ENCODE measurements at regions not wholly inside any gene's neighbourhood (a gene's known extent, or its start where the extent isn't known, plus 50 kb on each side); places are given as distances from the start of the nearest gene placed in this dataset.

DNA sequence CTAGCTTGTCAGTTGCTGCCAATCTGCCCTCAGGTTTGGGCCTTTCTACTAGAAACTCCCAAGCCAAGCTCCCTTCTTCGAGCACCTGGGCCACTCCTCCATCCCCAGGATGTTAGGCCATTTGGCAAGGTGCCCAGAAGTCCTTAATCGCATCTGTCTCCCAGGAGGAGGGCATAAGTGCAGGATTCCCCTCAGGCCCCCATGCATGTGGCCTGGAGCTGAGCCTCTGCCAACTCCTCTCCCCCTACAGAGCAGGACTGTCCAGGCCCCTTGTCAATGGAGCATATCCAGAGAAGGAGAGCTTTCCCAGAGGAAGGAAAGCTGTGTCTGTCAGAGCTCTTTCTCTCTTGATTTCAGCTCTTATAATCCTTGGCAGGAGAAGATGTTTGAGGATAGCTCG, 182.6 kb upstream of the ROPN1 start:
- TF ChIP-seq, protein P1, sequence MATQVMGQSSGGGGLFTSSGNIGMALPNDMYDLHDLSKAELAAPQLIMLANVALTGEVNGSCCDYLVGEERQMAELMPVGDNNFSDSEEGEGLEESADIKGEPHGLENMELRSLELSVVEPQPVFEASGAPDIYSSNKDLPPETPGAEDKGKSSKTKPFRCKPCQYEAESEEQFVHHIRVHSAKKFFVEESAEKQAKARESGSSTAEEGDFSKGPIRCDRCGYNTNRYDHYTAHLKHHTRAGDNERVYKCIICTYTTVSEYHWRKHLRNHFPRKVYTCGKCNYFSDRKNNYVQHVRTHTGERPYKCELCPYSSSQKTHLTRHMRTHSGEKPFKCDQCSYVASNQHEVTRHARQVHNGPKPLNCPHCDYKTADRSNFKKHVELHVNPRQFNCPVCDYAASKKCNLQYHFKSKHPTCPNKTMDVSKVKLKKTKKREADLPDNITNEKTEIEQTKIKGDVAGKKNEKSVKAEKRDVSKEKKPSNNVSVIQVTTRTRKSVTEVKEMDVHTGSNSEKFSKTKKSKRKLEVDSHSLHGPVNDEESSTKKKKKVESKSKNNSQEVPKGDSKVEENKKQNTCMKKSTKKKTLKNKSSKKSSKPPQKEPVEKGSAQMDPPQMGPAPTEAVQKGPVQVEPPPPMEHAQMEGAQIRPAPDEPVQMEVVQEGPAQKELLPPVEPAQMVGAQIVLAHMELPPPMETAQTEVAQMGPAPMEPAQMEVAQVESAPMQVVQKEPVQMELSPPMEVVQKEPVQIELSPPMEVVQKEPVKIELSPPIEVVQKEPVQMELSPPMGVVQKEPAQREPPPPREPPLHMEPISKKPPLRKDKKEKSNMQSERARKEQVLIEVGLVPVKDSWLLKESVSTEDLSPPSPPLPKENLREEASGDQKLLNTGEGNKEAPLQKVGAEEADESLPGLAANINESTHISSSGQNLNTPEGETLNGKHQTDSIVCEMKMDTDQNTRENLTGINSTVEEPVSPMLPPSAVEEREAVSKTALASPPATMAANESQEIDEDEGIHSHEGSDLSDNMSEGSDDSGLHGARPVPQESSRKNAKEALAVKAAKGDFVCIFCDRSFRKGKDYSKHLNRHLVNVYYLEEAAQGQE (IDR thresholded peaks at IDR 0.05; ENCODE audit: insufficient replicate concordance, low read depth): no peak
- TF ChIP-seq SPI1 (IDR thresholded peaks at IDR 0.05; ENCODE audit: borderline replicate concordance, low read depth): no peak
- no peak for TF ChIP-seq GABPA (IDR thresholded peaks at IDR 0.05; ENCODE audit: low read depth)
- TF ChIP-seq POLR2AphosphoS5 (IDR thresholded peaks at IDR 0.05; ENCODE audit: low read depth): no peak
- TF ChIP-seq, protein P2, sequence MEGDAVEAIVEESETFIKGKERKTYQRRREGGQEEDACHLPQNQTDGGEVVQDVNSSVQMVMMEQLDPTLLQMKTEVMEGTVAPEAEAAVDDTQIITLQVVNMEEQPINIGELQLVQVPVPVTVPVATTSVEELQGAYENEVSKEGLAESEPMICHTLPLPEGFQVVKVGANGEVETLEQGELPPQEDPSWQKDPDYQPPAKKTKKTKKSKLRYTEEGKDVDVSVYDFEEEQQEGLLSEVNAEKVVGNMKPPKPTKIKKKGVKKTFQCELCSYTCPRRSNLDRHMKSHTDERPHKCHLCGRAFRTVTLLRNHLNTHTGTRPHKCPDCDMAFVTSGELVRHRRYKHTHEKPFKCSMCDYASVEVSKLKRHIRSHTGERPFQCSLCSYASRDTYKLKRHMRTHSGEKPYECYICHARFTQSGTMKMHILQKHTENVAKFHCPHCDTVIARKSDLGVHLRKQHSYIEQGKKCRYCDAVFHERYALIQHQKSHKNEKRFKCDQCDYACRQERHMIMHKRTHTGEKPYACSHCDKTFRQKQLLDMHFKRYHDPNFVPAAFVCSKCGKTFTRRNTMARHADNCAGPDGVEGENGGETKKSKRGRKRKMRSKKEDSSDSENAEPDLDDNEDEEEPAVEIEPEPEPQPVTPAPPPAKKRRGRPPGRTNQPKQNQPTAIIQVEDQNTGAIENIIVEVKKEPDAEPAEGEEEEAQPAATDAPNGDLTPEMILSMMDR (IDR thresholded peaks at IDR 0.05; ENCODE audit: insufficient read depth, low read length): no peak
- no peak overlapping the region for H3K27ac ChIP-seq (replicated peaks)
- H3K4me3 ChIP-seq (replicated peaks; ENCODE audit: insufficient read depth, low read length): no peak overlapping the region
- DNase-seq (ENCODE audit: low read depth in 1 of 2, low spot score in 1 of 2): no peak
- no peaks in the 10 kb centered on the region for H3K27me3 ChIP-seq (ENCODE audit: insufficient read depth, poor library complexity, severe bottlenecking)

DNA sequence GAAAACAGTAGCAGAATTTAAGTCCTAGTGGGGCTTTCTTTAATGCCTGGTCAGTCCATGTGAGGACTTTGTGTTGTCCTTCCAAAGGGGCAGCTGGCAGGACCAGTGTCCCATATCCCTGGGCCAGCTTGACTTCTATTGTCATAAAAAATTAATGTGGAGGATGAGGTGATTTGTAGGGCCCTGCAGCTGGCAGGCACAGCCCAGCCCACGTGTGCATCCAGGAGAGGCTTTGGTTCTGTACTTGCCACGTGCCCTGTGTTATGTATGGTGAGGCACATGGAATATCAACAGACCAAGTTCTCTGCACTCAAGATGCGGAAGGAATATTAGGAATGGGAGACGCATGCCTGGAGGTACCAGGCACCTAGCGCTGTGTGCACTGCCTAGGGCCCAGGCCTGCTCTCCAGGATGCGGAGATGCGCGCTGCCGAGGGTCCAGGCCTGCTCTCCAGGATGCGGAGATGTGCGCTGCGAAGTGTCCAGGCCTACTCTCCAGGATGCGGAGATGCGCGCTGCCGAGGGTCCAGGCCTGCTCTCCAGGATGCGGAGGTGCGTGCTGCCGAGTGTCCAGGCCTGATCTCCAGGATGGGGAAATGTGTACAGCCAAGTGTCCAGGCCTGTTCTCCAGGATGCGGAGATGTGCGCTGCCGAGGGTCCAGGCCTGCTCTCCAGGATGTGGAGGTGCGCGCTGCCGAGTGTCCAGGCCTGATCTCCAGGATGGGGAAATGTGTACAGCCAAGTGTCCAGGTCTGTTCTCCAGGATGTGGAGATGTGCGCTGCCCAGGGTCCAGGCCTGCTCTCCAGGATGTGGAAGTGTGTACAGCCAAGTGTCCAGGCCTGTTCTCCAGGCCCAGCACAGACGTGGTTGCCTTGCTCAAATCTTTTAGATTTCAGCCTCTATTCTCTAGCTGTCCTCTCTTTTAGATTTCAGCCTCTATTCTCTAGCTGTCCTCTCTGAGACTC, 183.3 kb upstream of the ROPN1 start:
- no peak for DNase-seq (ENCODE audit: low read depth in 1 of 2, low spot score in 1 of 2)
- H3K4me3 ChIP-seq (replicated peaks; ENCODE audit: insufficient read depth, low read length): no peak overlapping the region
- H3K27ac ChIP-seq (replicated peaks): no peak overlapping the region
- no peaks in the 10 kb centered on the region for H3K27me3 ChIP-seq (ENCODE audit: insufficient read depth, poor library complexity, severe bottlenecking)
- TF ChIP-seq, protein P2 (IDR thresholded peaks at IDR 0.05; ENCODE audit: insufficient read depth, low read length): no peak

DNA sequence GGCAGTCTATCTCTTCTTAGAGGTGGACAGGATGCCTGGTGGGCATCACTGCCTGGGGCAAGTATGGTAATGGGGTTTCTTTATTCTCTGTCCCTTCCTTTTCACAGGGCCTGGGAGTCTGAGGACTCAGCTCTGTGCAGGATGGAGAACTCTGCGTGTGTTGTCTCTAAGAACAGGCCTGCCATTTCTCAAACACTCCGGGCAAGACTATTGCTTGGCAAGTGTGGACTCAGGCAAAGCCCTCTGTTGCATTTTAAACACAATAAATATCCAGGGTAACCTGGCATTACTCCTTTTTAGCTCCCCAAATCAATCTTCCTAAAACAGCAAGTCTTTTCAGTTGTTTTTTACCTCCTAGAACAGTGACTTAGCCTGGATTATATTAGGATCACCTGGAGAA, 185.1 kb upstream of the ROPN1 start:
- DNase-seq (ENCODE audit: low read depth in 1 of 2, low spot score in 1 of 2): no peak
- TF ChIP-seq, protein P1 (IDR thresholded peaks at IDR 0.05; ENCODE audit: insufficient replicate concordance, low read depth): no peak
- TF ChIP-seq, protein P2 (IDR thresholded peaks at IDR 0.05; ENCODE audit: insufficient read depth, low read length): no peak
- no peak for TF ChIP-seq SPI1 (IDR thresholded peaks at IDR 0.05; ENCODE audit: borderline replicate concordance, low read depth)
- no peak for TF ChIP-seq POLR2AphosphoS5 (IDR thresholded peaks at IDR 0.05; ENCODE audit: low read depth)
- TF ChIP-seq GABPA (IDR thresholded peaks at IDR 0.05; ENCODE audit: low read depth): no peak
- no peak overlapping the region for H3K4me3 ChIP-seq (replicated peaks; ENCODE audit: insufficient read depth, low read length)
- no peaks in the 10 kb centered on the region for H3K27me3 ChIP-seq (ENCODE audit: insufficient read depth, poor library complexity, severe bottlenecking)
- H3K27ac ChIP-seq (replicated peaks): no peak overlapping the region
